HG03354 (cell line): ENCODE measurements at regions not wholly inside any gene's neighbourhood (a gene's known extent, or its start where the extent isn't known, plus 50 kb on each side); places are given as distances from the start of the nearest gene placed in this dataset.
"Not testable (repeated sequence)": the region's sequence is repeated elsewhere in the genome, so short reads cannot be mapped to it uniquely, and the experiment has no call there.

Experiments
- ATAC-seq: cut with Tn5 transposase; IDR thresholded peaks from one replicate; pipeline ENCODE4 v1.9.1; 2021; ENCODE audit warnings: mild to moderate bottlenecking; ENCODE audit not compliant: unreplicated experiment, poor library complexity, severe bottlenecking

- ATAC-seq, result no peak
Measured at GRCh38 chr15:95663156-95664100, 667.1 kb upstream of the NR2F2 start.

GRCh38 chr15:95664450-95664849 is 666.0 kb upstream of the NR2F2 start:
- ATAC-seq, result no peak

DNA sequence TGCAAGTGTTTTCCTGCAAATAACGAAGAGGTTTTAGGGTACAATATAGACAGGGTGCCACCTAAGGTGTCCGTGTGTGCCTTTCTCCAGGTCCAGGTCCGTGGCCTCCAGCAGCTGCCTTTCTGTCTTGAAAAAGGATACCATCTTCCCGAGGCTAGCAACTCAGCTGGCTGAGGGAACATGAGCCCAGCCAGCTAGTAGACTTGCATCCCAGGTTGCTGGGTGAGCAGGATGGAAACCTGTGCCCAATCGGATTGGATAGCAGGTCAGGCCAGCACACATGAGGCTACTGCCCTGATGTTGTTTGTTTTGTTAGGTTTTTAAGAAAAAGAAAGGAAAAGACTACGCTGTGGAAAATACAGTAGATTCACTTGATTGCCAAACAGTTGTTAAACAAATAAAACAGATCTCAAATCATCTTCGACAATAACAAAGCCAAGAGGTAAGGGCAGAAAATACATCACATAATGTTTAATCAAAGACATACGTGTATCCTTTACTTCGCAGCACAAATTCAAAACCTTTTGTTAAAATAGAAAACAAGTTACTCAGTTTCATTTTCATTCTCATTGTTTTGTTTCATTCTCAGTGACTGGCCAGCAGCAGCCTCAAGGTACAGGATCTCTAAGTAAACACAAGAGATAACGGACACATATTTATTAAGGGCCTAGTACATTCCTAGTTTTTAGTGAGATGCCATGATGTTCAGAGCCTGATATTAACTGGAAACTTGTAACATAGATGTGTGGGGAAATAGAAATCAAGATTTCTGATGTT is 661.2 kb upstream of the NR2F2 start:
- ATAC-seq, result no peak

GRCh38 chr15:95674031-95674430 is 656.5 kb upstream of the NR2F2 start:
- ATAC-seq, result no peak

DNA sequence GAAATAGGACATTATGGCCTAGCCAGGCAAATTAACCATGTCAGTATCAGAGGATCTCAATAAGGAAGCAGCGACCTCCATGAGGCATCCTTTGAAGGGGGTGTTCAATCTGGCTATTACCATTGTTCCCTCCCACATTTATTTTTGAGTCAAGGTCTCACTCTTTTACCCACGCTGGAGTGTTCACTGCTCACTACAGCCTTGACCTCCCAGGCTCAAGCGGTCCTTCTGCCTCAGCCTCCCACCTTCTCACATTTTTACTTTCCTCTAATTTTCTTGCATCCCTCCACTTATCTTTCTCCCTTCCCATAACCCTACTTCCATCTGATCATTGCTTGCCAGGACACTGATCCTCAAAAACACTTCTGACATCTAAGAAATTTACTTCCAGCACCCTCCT is 654.0 kb upstream of the NR2F2 start:
- no peak for ATAC-seq

DNA sequence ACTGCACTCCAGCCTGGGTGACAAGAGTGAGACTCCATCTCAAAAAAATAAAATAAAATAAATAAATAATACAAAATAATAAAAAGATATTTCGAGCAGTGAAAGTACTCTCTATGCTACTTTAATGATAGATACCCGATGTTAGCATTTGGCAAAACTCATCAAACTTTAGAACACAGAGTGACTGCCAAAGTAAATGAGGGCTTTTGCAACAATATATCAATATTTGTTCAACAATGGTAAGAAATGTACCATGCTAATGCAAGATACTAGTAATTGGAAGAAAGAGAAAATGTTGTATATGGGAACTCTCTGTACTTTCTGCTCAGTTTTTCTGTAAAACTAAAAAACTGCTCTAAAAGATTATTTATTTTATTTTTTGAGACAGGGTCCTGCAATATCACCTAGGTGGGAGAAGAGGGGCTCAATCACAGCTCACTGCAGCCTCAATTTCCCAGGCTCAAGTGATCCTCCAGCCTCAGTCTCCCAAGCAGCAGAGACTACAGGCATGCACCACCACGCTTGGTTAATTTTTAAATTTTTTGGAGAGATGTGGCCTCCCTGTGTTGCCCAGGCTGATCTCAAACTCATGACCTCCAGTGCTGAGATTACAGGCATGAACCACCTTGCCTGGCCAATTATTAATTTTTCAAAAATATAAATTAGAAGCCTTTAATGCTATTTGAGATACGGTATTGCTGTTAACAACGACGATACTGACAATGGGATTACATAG is 650.5 kb upstream of the NR2F2 start:
- ATAC-seq, result no peak

- no peak for ATAC-seq
Measured at GRCh38 chr15:95680728-95681127, 649.8 kb upstream of the NR2F2 start.

DNA sequence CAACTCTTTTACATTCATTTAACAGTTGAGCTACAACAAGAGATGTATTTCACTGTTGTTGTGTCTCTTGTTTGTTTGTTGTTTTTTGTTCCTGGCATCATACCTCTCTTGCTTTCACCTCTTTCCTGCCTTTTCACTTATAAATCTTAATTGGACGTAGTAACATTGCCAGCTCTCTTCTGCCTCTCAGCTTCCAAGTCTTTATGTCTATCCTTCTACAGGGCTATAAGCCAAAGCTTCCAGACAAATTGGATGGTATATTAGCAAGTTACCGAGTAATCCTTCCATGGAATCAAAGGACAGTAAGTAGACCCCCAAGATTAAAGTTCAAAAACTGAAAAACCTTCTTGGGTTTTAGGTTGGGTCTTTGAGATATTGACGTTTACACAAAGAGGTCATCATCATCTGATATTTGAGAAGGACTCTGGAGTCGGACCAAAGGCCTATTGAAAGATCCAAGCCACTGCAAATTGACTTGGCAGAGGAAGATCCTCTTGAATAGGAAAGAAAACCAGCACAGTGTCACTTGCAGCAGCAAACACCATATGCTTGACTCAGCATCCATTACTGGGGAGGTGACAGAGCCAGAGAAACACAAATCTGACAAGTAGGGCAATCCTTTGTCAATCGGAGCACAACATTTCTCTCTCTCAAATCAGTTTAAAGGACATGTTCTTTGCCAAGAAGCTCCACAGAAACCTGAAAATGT is 648.5 kb upstream of the NR2F2 start:
- no peak for ATAC-seq

DNA sequence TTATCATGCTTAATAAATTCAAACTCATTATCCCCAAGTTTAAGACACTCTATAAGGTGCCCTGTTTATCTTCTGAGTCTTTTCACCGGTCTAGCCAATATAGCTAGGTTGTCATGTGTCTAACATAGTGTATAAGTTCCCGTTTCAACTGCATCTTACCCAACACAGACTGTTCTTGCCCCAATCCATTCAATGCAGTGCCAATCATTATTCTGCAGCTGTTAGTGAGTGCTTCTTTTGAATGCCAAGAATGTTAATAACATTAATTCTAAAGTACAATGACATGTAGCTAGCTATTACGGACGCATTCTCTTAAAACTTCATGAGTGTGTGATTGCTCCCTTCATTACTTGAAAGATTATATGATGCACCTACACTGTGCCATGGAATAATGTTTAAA is 646.4 kb upstream of the NR2F2 start:
- no peak for ATAC-seq

GRCh38 chr15:95684693-95685115 is 645.8 kb upstream of the NR2F2 start:
- no peak for ATAC-seq

GRCh38 chr15:95687061-95687460 is 643.4 kb upstream of the NR2F2 start:
- no peak for ATAC-seq

GRCh38 chr15:95687686-95688085 is 642.8 kb upstream of the NR2F2 start:
- ATAC-seq, result no peak

DNA sequence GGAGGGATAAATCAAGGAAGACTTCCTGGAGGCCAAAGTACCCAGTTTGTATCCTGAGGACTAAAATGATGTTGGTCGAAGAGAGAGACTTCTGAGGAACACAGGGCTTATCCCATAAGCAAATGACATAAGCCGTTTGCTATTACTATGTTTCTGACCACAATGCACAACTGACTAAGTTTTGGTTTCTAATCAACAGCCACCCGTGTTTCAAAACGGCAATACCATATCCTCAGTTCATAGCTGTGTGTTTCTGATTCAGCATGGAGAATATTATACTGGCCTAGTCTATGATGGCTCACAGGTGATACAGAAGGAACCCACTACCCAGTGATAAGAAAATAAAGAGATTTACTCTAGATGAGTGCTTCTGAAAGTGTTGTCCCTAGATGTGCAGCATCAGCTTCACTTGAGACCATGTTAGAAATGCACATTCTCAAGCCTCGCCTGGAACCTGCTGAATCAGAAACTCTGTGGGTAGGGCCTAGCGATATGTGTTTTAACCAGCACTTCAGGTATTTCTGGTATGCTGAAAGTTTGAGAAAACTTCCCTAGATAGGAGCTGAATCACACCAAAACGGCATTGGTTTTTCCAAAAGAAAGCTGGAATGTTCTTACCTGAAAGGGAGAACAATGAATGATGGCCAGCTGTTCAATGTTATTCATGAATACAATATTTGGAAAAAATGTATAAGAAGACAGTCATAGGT is 639.7 kb upstream of the NR2F2 start:
- no peak for ATAC-seq

GRCh38 chr15:95693917-95694316 is 636.6 kb upstream of the NR2F2 start:
- no peak for ATAC-seq

GRCh38 chr15:95698230-95698629 is 632.3 kb upstream of the NR2F2 start:
- no peak for ATAC-seq

GRCh38 chr15:95698951-95699350 is 631.5 kb upstream of the NR2F2 start:
- no peak for ATAC-seq

GRCh38 chr15:95699578-95699977 is 630.9 kb upstream of the NR2F2 start:
- ATAC-seq, result no peak

- not testable (repeated sequence) for ATAC-seq
Measured at GRCh38 chr15:95700692-95701091, 629.8 kb upstream of the NR2F2 start.

- no peak for ATAC-seq
Measured at GRCh38 chr15:95701410-95701809, 629.1 kb upstream of the NR2F2 start.
